CD4-positive, alpha-beta T cell treated with Interleukin-15 for 4 hours (primary cell): ENCODE measurements at regions not wholly inside any gene's neighbourhood (a gene's known extent, or its start where the extent isn't known, plus 50 kb on each side); places are given as distances from the start of the nearest gene placed in this dataset.

Experiments
- DNase-seq: peaks from one replicate; pipeline ENCODE4 v3.0.0-alpha.2; 2020; ENCODE audit warnings: low spot score

GRCh38 chr9:94159069-94159939 is 75.0 kb downstream of the PTPDC1 start:
- no peak for DNase-seq

- no peak for DNase-seq
These were observed 76.6 kb downstream of the PTPDC1 start for GRCh38 chr9:94160594-94161501.

- no peak for DNase-seq
These were observed 77.4 kb downstream of the PTPDC1 start for GRCh38 chr9:94161673-94162072.

GRCh38 chr9:94164806-94165549 is 80.7 kb downstream of the PTPDC1 start:
- no peak for DNase-seq

- peak; percentile 98 for DNase-seq
These were observed 81.5 kb downstream of the PTPDC1 start for GRCh38 chr9:94165592-94166235.

- peak; percentile 97 for DNase-seq
These were observed 82.1 kb downstream of the PTPDC1 start for GRCh38 chr9:94166236-94166975.

- DNase-seq: no peak
These were observed 82.7 kb downstream of the PTPDC1 start for GRCh38 chr9:94166976-94167346.

GRCh38 chr9:94167376-94167890 is 83.2 kb downstream of the PTPDC1 start:
- no peak for DNase-seq

- DNase-seq: no peak
These were observed 84.1 kb downstream of the PTPDC1 start for GRCh38 chr9:94168203-94169000.

GRCh38 chr9:94169968-94170367 is 85.7 kb downstream of the PTPDC1 start:
- DNase-seq: no peak

GRCh38 chr9:94173632-94174031 is 85.5 kb upstream of the ZNF169 start:
- DNase-seq: no peak

- DNase-seq: no peak
These were observed 84.9 kb upstream of the ZNF169 start for GRCh38 chr9:94174164-94174563.

GRCh38 chr9:94175669-94176068 is 83.4 kb upstream of the ZNF169 start:
- no peak for DNase-seq

- DNase-seq: no peak
These were observed 82.5 kb upstream of the ZNF169 start for GRCh38 chr9:94176608-94177007.

- no peak for DNase-seq
These were observed 80.2 kb upstream of the ZNF169 start for GRCh38 chr9:94178927-94179326.

GRCh38 chr9:94181408-94182181 is 77.5 kb upstream of the ZNF169 start:
- DNase-seq: no peak

- no peak for DNase-seq
These were observed 76.6 kb upstream of the ZNF169 start for GRCh38 chr9:94182532-94182931.

GRCh38 chr9:94183240-94183999 is 75.7 kb upstream of the ZNF169 start:
- no peak for DNase-seq
